H9 (cell line): ENCODE measurements at regions not wholly inside any gene's neighbourhood (a gene's known extent, or its start where the extent isn't known, plus 50 kb on each side); places are given as distances from the start of the nearest gene placed in this dataset.

Experiments used
- DNase-seq: peaks from one replicate; pipeline ENCODE4 v3.0.0-alpha.2; 2017
- H2AFZ ChIP-seq: one replicate; pipeline ENCODE4 v1.6.1; 2013; ENCODE audit warnings: mild to moderate bottlenecking, low read length, control low read depth, moderate library complexity
- H2AK5ac ChIP-seq: 2 replicates; pipeline ENCODE4 v1.6.1; 2013; ENCODE audit warnings: low read length, control low read depth, mixed read lengths; ENCODE audit not compliant: insufficient read length
- H2BK120ac ChIP-seq: one replicate; pipeline ENCODE4 v1.6.1; 2013; ENCODE audit warnings: low read depth, mild to moderate bottlenecking, low read length, control low read depth, inconsistent platforms; ENCODE audit not compliant: poor library complexity, severe bottlenecking
- H2BK12ac ChIP-seq: 2 replicates; pipeline ENCODE4 v1.6.1; 2013; ENCODE audit warnings: low read length, control low read depth, mixed read lengths, low read depth; ENCODE audit not compliant: insufficient read length
- H2BK15ac ChIP-seq: 2 replicates; pipeline ENCODE4 v1.6.1; 2013; ENCODE audit warnings: low read depth, low read length, control low read depth
- H2BK20ac ChIP-seq: one replicate; pipeline ENCODE4 v1.6.1; 2013; ENCODE audit warnings: low read depth, mild to moderate bottlenecking, low read length, control low read depth, inconsistent platforms; ENCODE audit not compliant: poor library complexity, severe bottlenecking
- H2BK5ac ChIP-seq: 2 replicates; pipeline ENCODE4 v1.6.1; 2013; ENCODE audit warnings: low read length, control low read depth, mixed read lengths; ENCODE audit not compliant: insufficient read length
- H3K14ac ChIP-seq: 2 replicates; pipeline ENCODE4 v1.6.1; 2013; ENCODE audit warnings: low read length, control low read depth; ENCODE audit not compliant: insufficient read depth
- H3K18ac ChIP-seq: 2 replicates; pipeline ENCODE4 v1.6.1; 2013; ENCODE audit warnings: low read depth, mild to moderate bottlenecking, mixed read lengths, low read length, control low read depth; ENCODE audit not compliant: insufficient read length
- H3K23ac ChIP-seq: 2 replicates; pipeline ENCODE4 v1.6.1; 2013; ENCODE audit warnings: low read length, control low read depth, mixed read lengths, low read depth; ENCODE audit not compliant: insufficient read length
- H3K23me2 ChIP-seq: 2 replicates; pipeline ENCODE4 v1.6.1; 2013; ENCODE audit warnings: low read depth, mild to moderate bottlenecking, mixed read lengths, low read length, control low read depth; ENCODE audit not compliant: insufficient read length, poor library complexity, severe bottlenecking
- H3K27ac ChIP-seq: 2 replicates; pipeline ENCODE4 v1.5.1; 2013; ENCODE audit warnings: low read length, control low read depth, mixed read lengths, low read depth; ENCODE audit not compliant: insufficient read length
- H3K27me3 ChIP-seq: 2 replicates; pipeline ENCODE4 v1.6.1; 2013; ENCODE audit warnings: low read length, control low read depth, inconsistent platforms; ENCODE audit not compliant: insufficient read depth
- H3K4ac ChIP-seq: 2 replicates; pipeline ENCODE4 v1.6.1; 2013; ENCODE audit warnings: low read depth, mild to moderate bottlenecking, control low read depth, inconsistent platforms, low read length, moderate library complexity
- H3K4me1 ChIP-seq: 2 replicates; pipeline ENCODE4 v1.6.1; 2013; ENCODE audit warnings: low read length, control low read depth, inconsistent platforms; ENCODE audit not compliant: insufficient read depth
- H3K4me2 ChIP-seq: 2 replicates; pipeline ENCODE4 v1.6.1; 2013; ENCODE audit warnings: low read length, control low read depth, mixed read lengths; ENCODE audit not compliant: insufficient read length, insufficient read depth
- H3K56ac ChIP-seq: 2 replicates; pipeline ENCODE4 v1.6.1; 2013; ENCODE audit warnings: low read depth, mild to moderate bottlenecking, mixed read lengths, low read length, control low read depth; ENCODE audit not compliant: insufficient read length
- H3K79me1 ChIP-seq: 2 replicates; pipeline ENCODE4 v1.6.1; 2013; ENCODE audit warnings: low read depth, mild to moderate bottlenecking, moderate library complexity, low read length, control low read depth, inconsistent platforms; ENCODE audit not compliant: insufficient read depth, poor library complexity, severe bottlenecking
- H3K79me2 ChIP-seq: 2 replicates; pipeline ENCODE4 v1.6.1; 2013; ENCODE audit warnings: low read length, control low read depth, inconsistent platforms; ENCODE audit not compliant: insufficient read depth
- H3K9ac ChIP-seq: 2 replicates; pipeline ENCODE4 v1.6.1; 2013; ENCODE audit warnings: low read length, control low read depth, mixed read lengths; ENCODE audit not compliant: insufficient read length; ENCODE audit errors: extremely low read depth
- H3K9me3 ChIP-seq: one replicate; pipeline ENCODE4 v1.6.1; 2013; ENCODE audit warnings: low read depth, low read length, inconsistent platforms; ENCODE audit not compliant: control insufficient read depth
- H3T11ph ChIP-seq: one replicate; pipeline ENCODE4 v1.6.1; 2013; ENCODE audit warnings: mild to moderate bottlenecking, low read length, control low read depth, inconsistent platforms
- H4K20me1 ChIP-seq: one replicate; pipeline ENCODE4 v1.6.1; 2013; ENCODE audit not compliant: control insufficient read depth, insufficient read length, insufficient read depth
- H4K5ac ChIP-seq: 2 replicates; pipeline ENCODE4 v1.6.1; 2013; ENCODE audit warnings: low read depth, mild to moderate bottlenecking, mixed read lengths, low read length, control low read depth; ENCODE audit not compliant: insufficient read length
- H4K8ac ChIP-seq: replicated peaks from 2 replicates; pipeline ENCODE4 v1.6.1; 2013; ENCODE audit warnings: low read length, control low read depth, mixed read lengths, low read depth; ENCODE audit not compliant: insufficient read length
- H4K91ac ChIP-seq: 2 replicates; pipeline ENCODE4 v1.6.1; 2013; ENCODE audit warnings: low read depth, mild to moderate bottlenecking, moderate library complexity, mixed read lengths, low read length, control low read depth; ENCODE audit not compliant: insufficient read length
- H3K27ac Mint-ChIP-seq, 3 experiments: 2 replicates in 2 of 3; 3 replicates in 1 of 3; pipeline ENCODE4 v1.8.0; 2020 to 2021; ENCODE audit warnings: mixed read lengths in 3 of 3, mild to moderate bottlenecking in 1 of 3, moderate library complexity in 1 of 3
- H3K27me3 Mint-ChIP-seq: 2 replicates; pipeline ENCODE4 v1.8.0; 2021; ENCODE audit warnings: low read depth, mild to moderate bottlenecking, moderate library complexity, mixed read lengths
- H3K36me3 Mint-ChIP-seq, 3 experiments: 2 replicates in 2 of 3; 3 replicates in 1 of 3; pipeline ENCODE4 v1.8.0; 2020 to 2021; ENCODE audit warnings: low read depth in 3 of 3, mixed read lengths in 3 of 3; ENCODE audit not compliant: insufficient read depth in 1 of 3
- H3K4me1 Mint-ChIP-seq, 2 experiments: 2 replicates each; pipeline ENCODE4 v1.8.0; 2020; ENCODE audit warnings: mixed read lengths in 2 of 2
- H3K4me3 Mint-ChIP-seq, 2 experiments: 2 replicates in 1 of 2; 3 replicates in 1 of 2; pipeline ENCODE4 v1.8.0; 2020 to 2021; ENCODE audit warnings: mild to moderate bottlenecking in 2 of 2, mixed read lengths in 2 of 2, moderate library complexity in 1 of 2
- H3K9me3 Mint-ChIP-seq, 2 experiments: 2 replicates in 1 of 2; 3 replicates in 1 of 2; pipeline ENCODE4 v1.8.0; 2020; ENCODE audit warnings: mild to moderate bottlenecking in 2 of 2, mixed read lengths in 2 of 2, moderate library complexity in 1 of 2
- CTCF ChIP-seq: fragments of 200-600 bp; sonication (generic); conservative IDR thresholded peaks from 3 replicates; pipeline ENCODE4 v1.8.0; 2021; ENCODE audit warnings: antibody characterized with exemption, mild to moderate bottlenecking
- WGBS: extraction: QIAGEN DNeasy Blood & Tissue Kit; methylation state at CpG from one replicate; pipeline ENCODE4 v1.1.7; 2013; ENCODE audit warnings: missing lambda C conversion rate, low lambda C conversion rate, mixed read lengths; ENCODE audit not compliant: insufficient read length; ENCODE audit errors: extremely low coverage; 5-methylcytosine and 5-hydroxymethylcytosine counted together

DNA sequence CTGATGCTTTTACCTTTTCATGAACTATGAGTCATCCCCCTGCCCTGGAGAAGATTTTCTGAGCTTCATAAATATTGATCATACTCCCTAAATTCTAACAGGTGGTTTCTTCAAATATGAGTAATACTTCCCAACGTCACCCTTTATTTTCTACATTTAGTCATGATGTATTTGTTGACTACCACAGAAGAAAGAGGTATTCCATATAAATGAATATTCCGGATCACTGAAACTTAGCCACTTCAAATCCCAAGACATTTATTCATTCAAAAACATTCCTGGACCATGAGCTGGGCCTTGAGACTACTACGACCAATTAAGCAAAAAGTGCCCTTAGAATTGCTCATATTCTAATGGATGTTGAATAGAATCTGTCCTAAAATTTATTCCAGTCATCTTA lies 395.8 kb upstream of the NPVF start:
- Histone ChIP-seq H4K91ac (no peak overlapping the region), H3K9me3 (no peaks in the 10 kb centered on the region), H2AFZ (no peak overlapping the region), H3K18ac (no peak overlapping the region), H2AK5ac (no peak overlapping the region), H2BK12ac (no peak overlapping the region), H2BK15ac (no peak overlapping the region), H3K9ac (no peak overlapping the region), H3K23me2 (no peaks in the 10 kb centered on the region), H3K4ac (no peak overlapping the region), H3K27ac (no peak overlapping the region), H3K56ac (no peak overlapping the region), H4K5ac (no peak overlapping the region), H2BK5ac (no peak overlapping the region), H3K4me2 (no peak overlapping the region), H3K79me2 (no peaks in the 10 kb centered on the region), H2BK20ac (no peak overlapping the region), H3K14ac (no peak overlapping the region), H3K4me1 (peaks cover 3% of the 10 kb centered on the region; the same call in 1 of the 2 replicates), H2BK120ac (no peak overlapping the region), H3T11ph (no peak overlapping the region), H4K20me1 (no peaks in the 10 kb centered on the region), H3K27me3 (no peaks in the 10 kb centered on the region), H4K8ac (no peak overlapping the region), H3K23ac (no peak overlapping the region), H3K79me1 (no peaks in the 10 kb centered on the region)
- Mint-ChIP-seq H3K4me1 (peaks cover 13 to 15% of the 10 kb centered on the region in 2 experiments), H3K4me3 (no peak overlapping the region), H3K27ac (no peak overlapping the region), H3K27me3 (no peaks in the 10 kb centered on the region; the same call in 1 of the 2 replicates), H3K36me3 (no peaks in the 10 kb centered on the region), H3K9me3 (no peaks in the 10 kb centered on the region)
- no peak for TF ChIP-seq CTCF
- no peak for DNase-seq
- WGBS: no CpG with 5 or more reads among the region's 3 CpGs
